ENCODE measurements at regions not wholly inside any gene's neighbourhood (a gene's known extent, or its start where the extent isn't known, plus 50 kb on each side); places are given as distances from the start of the nearest gene placed in this dataset.

DNA sequence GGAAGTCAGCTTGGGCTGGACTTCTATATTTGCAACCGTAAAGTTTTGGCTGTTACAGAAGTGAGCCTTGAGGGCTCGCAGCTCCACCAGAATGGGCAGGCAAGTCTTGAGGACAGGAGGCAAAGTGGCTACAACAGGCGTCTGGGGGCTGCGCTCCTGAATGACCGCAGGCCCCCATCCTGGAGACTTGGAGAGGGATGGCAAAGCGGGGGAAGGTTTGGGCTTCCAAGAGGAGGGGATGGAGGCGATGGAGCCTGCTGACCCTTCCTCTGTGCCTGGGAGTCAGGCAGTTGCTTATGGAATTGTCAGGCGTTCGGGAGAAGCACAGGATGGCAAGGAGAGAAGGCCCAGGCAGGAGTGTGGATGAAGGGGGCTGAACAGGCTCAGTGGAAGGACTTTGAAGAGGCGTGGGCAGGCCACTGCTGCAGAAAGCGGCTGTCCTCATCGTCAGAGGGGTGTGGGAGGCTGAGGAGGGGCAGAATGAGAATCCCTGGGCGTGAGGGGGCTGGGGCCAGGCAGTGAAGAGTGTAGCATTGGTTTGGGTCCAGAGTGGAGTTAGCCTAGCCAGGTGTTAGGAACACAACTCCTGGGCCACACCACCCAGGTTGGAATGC lies 72.3 kb downstream of the INHBB start:
- Mint-ChIP-seq H3K9me3 (ENCODE audit: insufficient read depth) (no peaks in the 10 kb centered on the region), H3K27ac (no peak overlapping the region), H3K4me3 (no peak overlapping the region), H3K4me1 (ENCODE audit: low read depth) (no peaks in the 10 kb centered on the region), H3K36me3 (ENCODE audit: low read depth) (no peaks in the 10 kb centered on the region), H3K27me3 (ENCODE audit: low read depth) (peaks cover 6% of the 10 kb centered on the region)
- ChIA-PET POLR2A (no interaction called here), CTCF (no interaction called here)
- no peak for DNase-seq
- ATAC-seq, result no peak

DNA sequence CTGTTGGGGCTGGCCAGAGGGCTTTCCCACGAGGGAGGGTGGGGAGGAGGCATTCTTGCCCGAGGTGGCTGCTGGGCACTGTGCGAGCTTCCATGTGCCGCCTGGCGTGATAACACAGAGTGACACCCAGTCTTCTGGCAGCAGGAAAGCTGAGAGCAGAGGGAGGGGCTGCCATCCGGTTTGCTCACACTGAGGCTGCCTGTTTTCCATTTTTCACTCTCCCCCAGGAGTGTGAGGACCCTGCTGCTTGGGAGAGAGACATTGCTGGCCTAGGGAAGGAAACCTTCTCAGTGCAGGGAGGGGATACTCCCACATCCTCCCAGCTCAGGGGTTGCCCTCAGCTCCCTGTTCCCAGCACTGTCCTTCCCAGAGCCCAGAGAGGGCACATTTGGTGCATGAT lies 73.1 kb downstream of the INHBB start:
- ATAC-seq, result no peak
- CTCF ChIA-PET, result no interaction called here
- H3K27ac Mint-ChIP-seq, result no peak overlapping the region

DNA sequence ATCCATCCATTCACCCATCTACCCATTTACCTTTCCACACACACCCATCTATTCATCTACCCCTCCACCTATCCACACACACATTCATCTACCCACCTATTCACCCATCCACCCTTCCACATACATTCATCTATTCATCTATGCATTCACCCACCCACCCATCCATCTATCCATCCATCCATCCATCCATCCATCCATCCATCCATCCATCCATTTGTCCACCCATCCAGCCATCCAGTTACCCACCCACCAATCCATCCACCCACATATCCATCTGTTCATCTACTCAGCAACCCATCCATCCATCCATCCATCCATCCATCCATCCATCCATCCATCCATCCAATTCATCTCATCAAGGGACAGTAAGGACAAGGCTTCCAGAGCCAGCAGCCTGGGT lies 74.0 kb downstream of the INHBB start:
- no peak for DNase-seq
- no peaks in the 10 kb centered on the region for H3K9me3 Mint-ChIP-seq (ENCODE audit: insufficient read depth)
- ChIA-PET CTCF (no interaction called here), POLR2A (no interaction called here)
- no peaks in the 10 kb centered on the region for H3K36me3 Mint-ChIP-seq (ENCODE audit: low read depth)
- no peak overlapping the region for H3K27ac Mint-ChIP-seq
- H3K4me3 Mint-ChIP-seq, result no peak overlapping the region
- no peak for ATAC-seq
- peaks cover 7% of the 10 kb centered on the region for H3K27me3 Mint-ChIP-seq (ENCODE audit: low read depth)
- no peaks in the 10 kb centered on the region for H3K4me1 Mint-ChIP-seq (ENCODE audit: low read depth)

More for the DNA sequence above, 73.1 kb downstream of the INHBB start:
- POLR2A ChIA-PET, result no interaction called here
- Mint-ChIP-seq H3K4me1 (ENCODE audit: low read depth) (no peaks in the 10 kb centered on the region), H3K4me3 (no peak overlapping the region), H3K36me3 (ENCODE audit: low read depth) (no peaks in the 10 kb centered on the region), H3K27me3 (ENCODE audit: low read depth) (peaks cover 7% of the 10 kb centered on the region), H3K9me3 (ENCODE audit: insufficient read depth) (no peaks in the 10 kb centered on the region)
- DNase-seq, result no peak

DNA sequence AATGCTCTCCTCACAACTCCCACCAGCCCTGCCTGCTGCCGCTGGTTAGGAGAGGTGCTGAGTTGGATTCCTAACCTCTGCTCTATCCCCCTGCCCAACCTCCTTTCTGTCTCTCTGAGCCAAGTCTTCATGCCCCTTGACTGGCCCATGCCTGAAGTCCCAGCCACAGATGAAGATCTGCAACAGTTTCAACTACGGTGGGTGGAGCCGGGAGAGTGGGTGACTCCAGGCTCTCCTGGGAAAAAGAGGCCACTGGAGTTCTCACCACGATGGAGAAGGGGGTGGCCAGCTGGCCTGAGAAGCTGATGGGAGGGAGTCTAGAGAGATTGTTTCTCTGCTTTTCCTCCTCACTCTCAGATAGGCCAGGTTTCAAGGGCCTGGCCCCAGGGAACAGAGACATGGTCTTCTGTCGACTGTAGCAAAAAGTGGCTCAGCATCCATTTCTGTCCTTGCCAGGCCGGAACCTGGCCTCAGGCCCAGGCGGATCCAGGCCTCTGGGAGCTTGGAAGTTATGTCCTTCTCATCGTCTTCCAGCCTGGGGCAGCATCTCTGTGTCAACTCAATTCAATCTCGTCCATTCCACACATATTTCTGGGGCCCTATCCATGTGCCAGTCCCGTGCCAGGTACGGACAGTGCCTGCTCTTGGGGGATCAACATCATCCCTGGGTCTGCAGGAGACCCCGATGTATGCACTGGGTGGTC lies 75.3 kb downstream of the INHBB start:
- H3K27ac Mint-ChIP-seq, result no peak overlapping the region

DNA sequence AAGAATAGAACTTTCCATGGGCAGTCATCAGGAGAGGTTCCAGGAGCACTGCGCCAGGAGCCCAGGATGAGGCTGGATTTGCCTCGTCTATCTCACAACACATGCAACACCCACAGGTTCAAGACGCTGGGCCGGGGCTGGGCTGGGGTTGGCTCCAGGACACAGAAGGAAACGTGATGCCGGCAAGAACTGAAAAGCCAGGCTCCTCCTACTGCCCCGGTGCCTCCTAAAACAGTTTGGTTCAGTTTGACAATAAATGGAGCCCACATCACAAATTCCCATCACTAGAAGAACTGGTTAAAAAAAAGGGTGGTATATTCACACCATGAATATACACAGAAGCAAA lies 75.9 kb downstream of the INHBB start:
- DNase-seq (no peak), ATAC-seq (no peak)
- no peak overlapping the region for H3K27ac Mint-ChIP-seq
- no peak overlapping the region for H3K4me3 Mint-ChIP-seq
- H3K4me1 Mint-ChIP-seq (ENCODE audit: low read depth), result no peaks in the 10 kb centered on the region
- CTCF ChIA-PET, result no interaction called here
- peaks cover 12% of the 10 kb centered on the region for H3K27me3 Mint-ChIP-seq (ENCODE audit: low read depth)
- H3K36me3 Mint-ChIP-seq (ENCODE audit: low read depth), result no peaks in the 10 kb centered on the region
- POLR2A ChIA-PET, result no interaction called here
- no peaks in the 10 kb centered on the region for H3K9me3 Mint-ChIP-seq (ENCODE audit: insufficient read depth)

More for the DNA sequence above, 75.3 kb downstream of the INHBB start:
- H3K27me3 Mint-ChIP-seq (ENCODE audit: low read depth), result peaks cover 10% of the 10 kb centered on the region
- no peaks in the 10 kb centered on the region for H3K9me3 Mint-ChIP-seq (ENCODE audit: insufficient read depth)
- POLR2A ChIA-PET, result no interaction called here
- no peaks in the 10 kb centered on the region for H3K4me1 Mint-ChIP-seq (ENCODE audit: low read depth)
- DNase-seq (no peak), ATAC-seq (no peak)
- H3K36me3 Mint-ChIP-seq (ENCODE audit: low read depth), result no peaks in the 10 kb centered on the region
- H3K4me3 Mint-ChIP-seq, result no peak overlapping the region
- CTCF ChIA-PET, result no interaction called here

DNA sequence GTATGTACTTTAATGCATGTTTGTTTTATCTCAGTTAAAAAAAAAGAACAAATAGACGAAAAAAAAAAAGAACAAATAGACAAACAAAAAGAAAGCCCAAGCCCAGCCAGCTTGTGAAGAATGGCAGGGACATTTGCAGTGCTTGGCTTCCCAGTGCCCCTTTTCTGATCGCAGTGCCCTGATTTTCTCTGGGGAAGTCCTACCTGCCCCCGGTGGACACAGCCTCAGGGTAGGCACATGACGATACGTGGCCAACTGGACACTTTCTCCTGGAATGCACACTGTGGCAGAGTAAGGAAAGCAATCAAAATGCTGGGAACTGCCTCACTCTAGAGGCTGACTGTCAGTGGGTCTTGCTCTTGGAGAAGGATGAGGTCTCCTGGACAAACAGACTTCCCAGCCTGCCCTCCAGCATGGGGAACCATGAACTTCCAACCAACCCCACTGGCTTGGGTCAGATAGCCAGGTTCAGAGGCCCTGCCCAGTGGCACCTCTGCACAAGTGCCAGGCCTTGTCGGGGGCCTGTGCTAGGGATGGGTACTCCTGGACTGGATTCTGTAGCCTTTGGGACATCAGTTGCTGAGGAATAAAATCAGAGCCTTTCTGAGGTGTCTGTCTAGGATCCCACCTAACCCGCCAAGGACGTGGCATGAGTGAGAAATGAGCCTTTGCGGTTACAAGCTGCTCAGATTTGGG lies 76.7 kb downstream of the INHBB start:
- Mint-ChIP-seq H3K27ac (no peak overlapping the region), H3K36me3 (ENCODE audit: low read depth) (no peaks in the 10 kb centered on the region), H3K4me3 (no peak overlapping the region), H3K9me3 (ENCODE audit: insufficient read depth) (no peaks in the 10 kb centered on the region), H3K4me1 (ENCODE audit: low read depth) (no peaks in the 10 kb centered on the region), H3K27me3 (ENCODE audit: low read depth) (peaks cover 12% of the 10 kb centered on the region)
- CTCF ChIA-PET, result no interaction called here
- no peak for ATAC-seq
- POLR2A ChIA-PET, result no interaction called here
- DNase-seq, result no peak

DNA sequence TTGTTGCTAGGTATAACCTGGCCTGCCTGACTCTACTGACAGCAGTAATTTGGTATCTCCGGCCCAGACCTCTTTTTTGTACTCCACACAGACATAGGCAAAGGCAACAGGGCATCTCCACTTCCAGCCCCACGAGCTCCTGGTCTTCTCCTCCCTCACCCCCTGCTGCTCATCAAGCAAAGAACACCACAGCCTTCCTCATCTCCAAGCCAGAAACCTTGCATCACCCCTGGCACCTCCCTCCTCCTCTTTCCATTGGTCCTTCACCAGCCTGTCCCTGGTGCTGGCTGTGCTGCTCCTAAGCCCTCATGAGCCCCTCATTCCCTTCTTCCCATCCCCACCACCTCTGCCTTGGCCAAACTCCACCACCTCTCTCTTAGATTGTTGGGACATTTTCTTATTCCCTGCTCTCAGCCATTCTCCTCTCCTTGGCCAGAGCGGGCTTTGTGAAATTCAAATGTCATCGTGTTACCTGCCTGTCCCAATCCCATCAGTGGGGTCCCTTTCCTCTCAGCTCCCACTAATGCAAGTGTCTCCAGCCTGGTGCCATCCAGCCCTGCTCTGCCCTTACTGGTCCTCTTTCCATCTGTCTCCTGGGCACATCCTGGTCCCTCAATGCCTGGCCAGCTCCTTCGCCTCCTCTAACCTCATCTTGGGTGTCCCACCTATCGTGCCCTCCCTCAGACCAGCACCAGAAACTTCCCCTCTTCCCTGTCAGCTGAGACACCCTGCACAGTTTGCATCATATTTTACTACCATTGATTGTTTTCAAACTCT lies 77.4 kb downstream of the INHBB start:
- POLR2A ChIA-PET, result no interaction called here
- CTCF ChIA-PET, result no interaction called here
- ATAC-seq (no peak), DNase-seq (no peak)
- Mint-ChIP-seq H3K27ac (no peak overlapping the region), H3K27me3 (ENCODE audit: low read depth) (peaks cover 12% of the 10 kb centered on the region), H3K9me3 (ENCODE audit: insufficient read depth) (no peaks in the 10 kb centered on the region), H3K4me3 (no peak overlapping the region), H3K36me3 (ENCODE audit: low read depth) (no peaks in the 10 kb centered on the region), H3K4me1 (ENCODE audit: low read depth) (no peaks in the 10 kb centered on the region)

DNA sequence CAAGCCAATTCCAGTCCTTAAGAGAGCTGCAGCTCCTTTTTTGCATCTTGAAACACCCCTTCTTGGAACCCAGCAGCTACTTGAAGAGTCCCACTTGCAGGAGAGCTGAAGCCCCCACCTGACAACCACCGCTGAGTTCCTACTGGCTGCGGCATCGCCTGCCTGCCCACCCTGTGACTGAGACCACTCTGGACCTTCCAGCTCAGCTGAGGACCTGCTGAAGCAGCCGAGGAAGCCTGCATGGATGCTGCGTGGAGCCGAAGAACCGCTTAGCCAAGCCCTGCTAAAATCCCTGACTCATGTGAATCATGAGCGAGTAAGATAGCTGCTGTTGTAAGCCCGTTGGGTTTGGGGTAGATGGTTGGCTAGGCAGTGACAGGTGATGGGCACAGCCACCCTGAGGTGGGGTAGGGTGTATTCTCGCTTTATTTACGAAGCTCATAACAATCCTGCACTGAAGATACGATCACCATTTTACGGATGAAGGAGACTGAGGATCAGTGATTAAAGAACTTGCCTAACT lies 78.4 kb downstream of the INHBB start:
- Mint-ChIP-seq H3K9me3 (ENCODE audit: insufficient read depth) (no peaks in the 10 kb centered on the region), H3K4me3 (no peak overlapping the region), H3K4me1 (ENCODE audit: low read depth) (no peaks in the 10 kb centered on the region), H3K27ac (no peak overlapping the region), H3K27me3 (ENCODE audit: low read depth) (peaks cover 12% of the 10 kb centered on the region), H3K36me3 (ENCODE audit: low read depth) (no peaks in the 10 kb centered on the region)
- POLR2A ChIA-PET, result no interaction called here
- CTCF ChIA-PET, result no interaction called here
- ATAC-seq, result no peak
- no peak for DNase-seq

DNA sequence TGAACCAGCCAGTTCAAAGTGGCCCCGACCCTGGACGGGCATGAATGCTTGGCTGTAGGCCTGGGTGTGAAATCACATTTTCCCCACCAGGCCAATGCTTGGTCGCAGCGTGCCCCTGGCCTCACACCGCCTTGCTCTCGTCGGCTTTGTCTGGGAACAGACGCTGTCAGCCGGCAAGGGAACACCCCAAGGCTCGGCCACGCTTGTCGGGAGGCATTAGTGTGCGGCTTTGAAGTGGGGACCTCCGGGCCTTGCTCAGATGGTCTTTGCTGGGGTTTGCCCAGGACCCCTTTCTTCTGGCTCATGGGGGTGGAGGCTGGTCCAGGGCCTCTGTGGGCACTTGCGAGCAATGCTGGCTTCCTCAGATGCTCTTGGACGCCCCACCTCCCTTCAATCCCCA lies 79.1 kb downstream of the INHBB start:
- no peak overlapping the region for H3K4me3 Mint-ChIP-seq
- ChIA-PET CTCF (no interaction called here), POLR2A (no interaction called here)
- peaks cover 12% of the 10 kb centered on the region for H3K27me3 Mint-ChIP-seq (ENCODE audit: low read depth)
- DNase-seq (no peak), ATAC-seq (no peak)
- H3K27ac Mint-ChIP-seq, result no peak overlapping the region
- no peaks in the 10 kb centered on the region for H3K9me3 Mint-ChIP-seq (ENCODE audit: insufficient read depth)
- H3K4me1 Mint-ChIP-seq (ENCODE audit: low read depth), result no peaks in the 10 kb centered on the region
- no peaks in the 10 kb centered on the region for H3K36me3 Mint-ChIP-seq (ENCODE audit: low read depth)

DNA sequence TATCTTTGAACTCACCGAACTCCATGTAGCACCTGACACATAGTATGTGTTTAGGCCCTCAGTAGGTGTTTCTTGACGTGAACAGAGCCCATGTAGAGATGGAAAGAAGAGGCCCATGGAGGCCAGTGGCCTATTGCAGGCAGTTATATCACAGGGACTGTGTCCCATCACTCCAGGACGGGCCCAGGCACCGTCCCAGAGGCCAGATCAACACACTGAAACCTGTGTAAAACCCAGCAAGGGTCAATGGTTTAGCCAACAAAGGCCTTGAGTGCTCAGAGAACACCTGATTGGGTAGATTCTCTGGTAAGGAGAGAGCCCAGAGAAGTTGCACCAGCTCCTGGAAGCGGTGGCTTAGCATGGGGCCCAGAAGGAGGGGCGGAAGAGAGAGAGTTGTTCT lies 82.8 kb downstream of the INHBB start:
- CTCF ChIA-PET, result no interaction called here
- POLR2A ChIA-PET, result no interaction called here
- H3K27me3 Mint-ChIP-seq (ENCODE audit: low read depth), result peaks cover 5% of the 10 kb centered on the region
- H3K4me1 Mint-ChIP-seq (ENCODE audit: low read depth), result no peaks in the 10 kb centered on the region
- no peak for DNase-seq
- H3K9me3 Mint-ChIP-seq (ENCODE audit: insufficient read depth), result no peaks in the 10 kb centered on the region
- no peak overlapping the region for H3K4me3 Mint-ChIP-seq
- no peaks in the 10 kb centered on the region for H3K36me3 Mint-ChIP-seq (ENCODE audit: low read depth)
- no peak for ATAC-seq
- H3K27ac Mint-ChIP-seq, result no peak overlapping the region

DNA sequence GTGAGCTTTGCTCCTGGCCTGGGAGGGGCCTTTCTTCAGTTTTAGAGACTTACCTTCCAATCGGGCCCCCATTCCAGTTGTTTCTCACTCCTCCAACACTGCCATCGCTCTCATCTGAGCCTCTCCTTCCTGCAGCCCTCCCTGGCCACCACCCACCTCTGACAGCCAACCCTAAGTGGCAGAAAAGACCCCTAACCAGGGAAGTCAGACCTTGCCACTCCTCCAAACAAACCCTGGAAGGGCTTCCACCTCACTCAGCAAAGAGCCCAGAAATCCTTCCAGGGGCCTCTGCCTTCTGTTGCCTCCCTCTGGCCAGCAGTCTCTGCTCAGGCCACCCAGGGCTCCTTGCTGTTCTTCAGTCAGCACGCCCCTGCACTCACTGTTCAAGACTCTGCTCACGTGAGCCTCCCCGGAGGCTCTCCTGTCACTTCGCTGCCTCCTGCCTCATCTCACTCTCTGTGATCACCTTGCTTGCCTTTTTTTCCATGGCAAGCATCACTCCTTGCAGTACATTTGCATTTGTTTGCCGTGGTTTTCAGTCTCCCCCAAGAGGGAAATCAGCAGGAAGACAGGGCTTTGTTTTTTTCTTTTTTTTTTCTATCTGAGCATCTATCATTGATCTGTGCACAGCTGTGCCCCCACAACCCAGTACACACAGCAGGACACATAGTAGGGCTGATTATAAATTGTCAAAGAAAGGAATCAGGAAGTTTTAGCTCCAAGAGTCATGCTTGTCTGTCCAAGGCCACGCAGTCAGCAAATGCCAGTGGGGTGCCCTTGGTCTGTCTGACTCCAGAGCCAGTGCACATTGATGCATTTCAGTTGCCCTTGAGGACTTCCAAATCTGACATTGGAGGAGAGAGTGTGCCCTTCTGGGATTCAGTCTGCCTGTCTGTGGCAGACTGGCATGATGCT lies 83.9 kb downstream of the INHBB start:
- Mint-ChIP-seq H3K9me3 (ENCODE audit: insufficient read depth) (no peaks in the 10 kb centered on the region), H3K27ac (no peak overlapping the region), H3K27me3 (ENCODE audit: low read depth) (peaks cover 5% of the 10 kb centered on the region), H3K4me3 (no peak overlapping the region), H3K4me1 (ENCODE audit: low read depth) (no peaks in the 10 kb centered on the region), H3K36me3 (ENCODE audit: low read depth) (no peaks in the 10 kb centered on the region)
- no peak for ATAC-seq
- no peak for DNase-seq
- POLR2A ChIA-PET, result no interaction called here
- CTCF ChIA-PET, result no interaction called here
